Panc1 (cell line): ENCODE measurements at regions not wholly inside any gene's neighbourhood (a gene's known extent, or its start where the extent isn't known, plus 50 kb on each side); places are given as distances from the start of the nearest gene placed in this dataset.

Source experiments
- ATAC-seq: fragments of 200-7000 bp; cut with Tn5 transposase; 2 replicates; pipeline ENCODE4 v1.9.1; 2020; ENCODE audit warnings: mild to moderate bottlenecking, moderate library complexity
- BruUV-seq: library from RNA; stranded (reverse); fragments of 400-500 nt; replicated peaks from 2 replicates; lab custom pipeline; 2021; lab: Mats Ljungman, UMichigan
- CTCF ChIA-PET: fragments of 300-600 bp; sonication (Branson Sonifier 250); formaldehyde crosslinking; loops from one replicate; lab custom pipeline; 2022; ENCODE audit warnings: antibody characterized with exemption; lab: Charles Lee
- POLR2A ChIA-PET: fragments of 300-600 bp; sonication (Branson Sonifier 250); formaldehyde crosslinking; loops from one replicate; lab custom pipeline; 2022; ENCODE audit warnings: antibody characterized with exemption; lab: Charles Lee
- DNase-seq: peaks from one replicate; pipeline ENCODE4 v3.0.0-alpha.2; 2010; ENCODE audit warnings: low read depth, low spot score
- H3K27ac ChIP-seq: 2 replicates; pipeline ENCODE4 v1.5.1; 2011; ENCODE audit warnings: mild to moderate bottlenecking, low read length, inconsistent platforms
- H3K27me3 ChIP-seq: fragments of 200-500 bp; sonication (Bioruptor generic); 2 replicates; pipeline ENCODE4 v1.6.0; 2014; ENCODE audit warnings: low read length, inconsistent platforms; ENCODE audit not compliant: control insufficient read depth, insufficient read depth
- H3K36me3 ChIP-seq: fragments of 200-500 bp; sonication (Bioruptor generic); 2 replicates; pipeline ENCODE4 v1.5.1; 2014; ENCODE audit warnings: inconsistent platforms, mild to moderate bottlenecking, low read length, moderate library complexity; ENCODE audit not compliant: control insufficient read depth, insufficient read depth
- H3K4me1 ChIP-seq: 2 replicates; pipeline ENCODE4 v1.5.1; 2011; ENCODE audit warnings: inconsistent platforms, mild to moderate bottlenecking, low read length, moderate library complexity; ENCODE audit not compliant: control insufficient read depth, insufficient read depth
- H3K4me3 ChIP-seq, 2 experiments: 2 replicates each; pipeline ENCODE4 v1.5.1; 2011 to 2012; ENCODE audit warnings: low read depth in 2 of 2, low read length in 2 of 2, mild to moderate bottlenecking in 2 of 2, inconsistent platforms in 1 of 2, moderate library complexity in 1 of 2
- H3K9me3 ChIP-seq: fragments of 200-500 bp; sonication (Bioruptor generic); 2 replicates; pipeline ENCODE4 v1.5.1; 2014; ENCODE audit warnings: low read depth, mild to moderate bottlenecking, inconsistent platforms, low read length, moderate library complexity; ENCODE audit not compliant: control insufficient read depth, insufficient read depth
- CTCF ChIP-seq: fragments of 450-650 bp; IDR thresholded peaks from 2 replicates; pipeline ENCODE4 v1.5.1; 2017; ENCODE audit warnings: mild to moderate bottlenecking
- POLR2AphosphoS5 ChIP-seq: IDR thresholded peaks from 2 replicates; pipeline ENCODE4 v1.6.1; 2012; ENCODE audit warnings: mild to moderate bottlenecking, low read depth, low read length, moderate library complexity
- REST ChIP-seq, 2 experiments: IDR thresholded peaks; 2 replicates each; pipeline ENCODE4 v1.6.1; 2011 to 2012; ENCODE audit warnings: low read depth in 2 of 2, control low read depth in 1 of 2, low read length in 1 of 2, mild to moderate bottlenecking in 1 of 2, moderate library complexity in 1 of 2; ENCODE audit not compliant: insufficient read depth in 1 of 2
- SIN3A ChIP-seq: IDR thresholded peaks from 2 replicates; pipeline ENCODE4 v1.6.1; 2012; ENCODE audit warnings: low read depth, mild to moderate bottlenecking, low read length, moderate library complexity, borderline replicate concordance; ENCODE audit not compliant: insufficient read depth
- TCF7L2 ChIP-seq: IDR thresholded peaks from 2 replicates; pipeline ENCODE4 v1.6.1; 2011; ENCODE audit warnings: mild to moderate bottlenecking, low read depth, low read length, inconsistent platforms
- in situ Hi-C: cut with HindIII; loops from 2 replicates; pipeline ENCODE4 v1.10.0; 2016; ENCODE audit warnings: low sequenced_read_pairs, low pct_unique_long_range_greater_than_20kb
- intact Hi-C: fragments of 100-400 bp; cut with micrococcal nuclease; formaldehyde crosslinking; loops from one replicate; pipeline ENCODE4 v1.10.0; 2022; ENCODE audit not compliant: unreplicated experiment

- ATAC-seq (no peak), DNase-seq (no peak)
- Histone ChIP-seq H3K36me3 (no peaks in the 10 kb centered on the region), H3K4me3 (no peak overlapping the region), H3K9me3 (no peaks in the 10 kb centered on the region), H3K27me3 (peaks cover 24% of the 10 kb centered on the region), H3K4me1 (no peaks in the 10 kb centered on the region), H3K27ac (no peak overlapping the region)
- ChIA-PET CTCF (interaction anchor here (0.7 kb wide), 1 partner anchor 268 kb away, joined by 5 read pairs; no protein-coding TSS in a partner anchor), POLR2A (no interaction called here)
- in situ Hi-C loops (no loop called here), intact Hi-C loops (no loop called here)
- TF ChIP-seq POLR2AphosphoS5 (no peak), REST (IDR thresholded peaks at IDR 0.05; ENCODE audit: insufficient read depth in 1 of 2, low read depth in 2 of 2, low read length in 1 of 2) (no peak), TCF7L2 (no peak), CTCF (no peak)
- no TSS peak for BruUV-seq
Measured at GRCh38 chr10:117889664-117890063, 157.1 kb downstream of the RAB11FIP2 start.

- H3K27me3 ChIP-seq, result peaks cover 13% of the 10 kb centered on the region
- in situ Hi-C loops, result no loop called here
- intact Hi-C loops, result no loop called here
- no peak overlapping the region for H3K4me3 ChIP-seq
- POLR2A ChIA-PET, result no interaction called here
- no peak for TF ChIP-seq TCF7L2
- ATAC-seq, result no peak
- no peaks in the 10 kb centered on the region for H3K9me3 ChIP-seq
- CTCF ChIA-PET, result no interaction called here
- no TSS peak for BruUV-seq
- H3K27ac ChIP-seq, result no peak overlapping the region
- no peaks in the 10 kb centered on the region for H3K4me1 ChIP-seq
- no peaks in the 10 kb centered on the region for H3K36me3 ChIP-seq
- DNase-seq, result no peak
Measured at GRCh38 chr10:117892681-117893220, 154.0 kb downstream of the RAB11FIP2 start.

- ChIA-PET POLR2A (no interaction called here), CTCF (no interaction called here)
- in situ Hi-C loops, result no loop called here
- H3K27ac ChIP-seq, result no peak overlapping the region
- BruUV-seq, result no TSS peak
- H3K27me3 ChIP-seq, result peaks cover 13% of the 10 kb centered on the region
- H3K9me3 ChIP-seq, result no peaks in the 10 kb centered on the region
- DNase-seq (no peak), ATAC-seq (no peak)
- H3K4me1 ChIP-seq, result no peaks in the 10 kb centered on the region
- intact Hi-C loops, result no loop called here
- H3K4me3 ChIP-seq, result no peak overlapping the region
- H3K36me3 ChIP-seq, result no peaks in the 10 kb centered on the region
- TF ChIP-seq POLR2AphosphoS5 (no peak), REST (IDR thresholded peaks at IDR 0.05; ENCODE audit: insufficient read depth in 1 of 2, low read depth in 2 of 2, low read length in 1 of 2) (no peak), TCF7L2 (no peak), SIN3A (no peak), CTCF (no peak)
Measured at GRCh38 chr10:117894339-117894738, 152.4 kb downstream of the RAB11FIP2 start.
